Mucosa of descending colon (tissue), 3 donors: ENCODE measurements at regions not wholly inside any gene's neighbourhood (a gene's known extent, or its start where the extent isn't known, plus 50 kb on each side); places are given as distances from the start of the nearest gene placed in this dataset.

Source experiments
- ATAC-seq: fragments of 200-7000 bp; cut with Tn5 transposase; one replicate; pipeline ENCODE4 v1.9.1; 2020; ENCODE audit warnings: mild to moderate bottlenecking, moderate library complexity
- DNase-seq, 3 donors: peaks; one replicate each; pipeline ENCODE4 v3.0.0-alpha.2; 2020
- H3K36me3 ChIP-seq: fragments of 200-600 bp; one replicate; pipeline ENCODE4 v1.8.0; 2021; ENCODE audit warnings: low read depth, mild to moderate bottlenecking
- H3K4me1 ChIP-seq: fragments of 200-600 bp; one replicate; pipeline ENCODE4 v1.8.0; 2021; ENCODE audit warnings: low read depth, mild to moderate bottlenecking
- H3K4me3 ChIP-seq: fragments of 200-600 bp; one replicate; pipeline ENCODE4 v1.8.0; 2021; ENCODE audit warnings: mild to moderate bottlenecking
- H3K9me3 ChIP-seq: fragments of 200-600 bp; one replicate; pipeline ENCODE4 v1.8.0; 2021; ENCODE audit warnings: mild to moderate bottlenecking
- intact Hi-C, 2 donors: fragments of 100-400 bp; cut with DNase I in 1 of 2; cut with micrococcal nuclease in 1 of 2; formaldehyde crosslinking; loops; one replicate each; pipeline versions ENCODE4 v1.11.0 to v1.11.1; 2022; cut with DNase I, micrococcal nuclease
- TF ChIP-seq, protein P1 (sequence below): fragments of 200-600 bp; IDR thresholded peaks from one replicate; pipeline ENCODE4 v1.8.0; 2022; ENCODE audit warnings: antibody characterized with exemption, mild to moderate bottlenecking
- donor health status: DM: no; HTN: no; CAD: no; lungs with moderate emphysema.
- donor health status: DM: no; HTN: no; CAD: no.
- donor health status: DM: no; HTN: yes; CAD: no.

DNA sequence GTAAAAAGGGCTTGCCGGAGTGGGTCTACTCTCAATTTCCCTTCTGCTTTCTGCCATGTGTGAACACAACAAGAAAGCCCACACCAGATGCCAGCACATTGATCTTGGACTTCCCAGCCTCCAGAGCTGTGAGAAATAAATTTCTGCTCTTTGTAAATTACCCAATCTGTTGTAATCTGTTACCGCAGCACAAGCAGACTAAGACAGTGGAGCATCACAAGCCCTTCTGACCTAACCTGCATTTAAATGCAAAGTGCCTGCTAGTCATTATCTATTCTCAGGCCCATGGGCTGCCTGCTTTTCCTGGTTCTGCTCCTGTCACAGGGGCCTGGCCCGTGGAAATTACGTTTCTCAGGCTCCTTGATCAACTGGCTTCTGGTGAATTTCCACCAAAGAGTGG is 199.3 kb upstream of the AUTS2 start:
- H3K4me1 ChIP-seq: no peaks in the 10 kb centered on the region
- ATAC-seq: no peak
- peaks cover 18% of the 10 kb centered on the region for H3K9me3 ChIP-seq
- H3K4me3 ChIP-seq: no peak overlapping the region
- H3K36me3 ChIP-seq: no peaks in the 10 kb centered on the region
- TF ChIP-seq, protein P1, sequence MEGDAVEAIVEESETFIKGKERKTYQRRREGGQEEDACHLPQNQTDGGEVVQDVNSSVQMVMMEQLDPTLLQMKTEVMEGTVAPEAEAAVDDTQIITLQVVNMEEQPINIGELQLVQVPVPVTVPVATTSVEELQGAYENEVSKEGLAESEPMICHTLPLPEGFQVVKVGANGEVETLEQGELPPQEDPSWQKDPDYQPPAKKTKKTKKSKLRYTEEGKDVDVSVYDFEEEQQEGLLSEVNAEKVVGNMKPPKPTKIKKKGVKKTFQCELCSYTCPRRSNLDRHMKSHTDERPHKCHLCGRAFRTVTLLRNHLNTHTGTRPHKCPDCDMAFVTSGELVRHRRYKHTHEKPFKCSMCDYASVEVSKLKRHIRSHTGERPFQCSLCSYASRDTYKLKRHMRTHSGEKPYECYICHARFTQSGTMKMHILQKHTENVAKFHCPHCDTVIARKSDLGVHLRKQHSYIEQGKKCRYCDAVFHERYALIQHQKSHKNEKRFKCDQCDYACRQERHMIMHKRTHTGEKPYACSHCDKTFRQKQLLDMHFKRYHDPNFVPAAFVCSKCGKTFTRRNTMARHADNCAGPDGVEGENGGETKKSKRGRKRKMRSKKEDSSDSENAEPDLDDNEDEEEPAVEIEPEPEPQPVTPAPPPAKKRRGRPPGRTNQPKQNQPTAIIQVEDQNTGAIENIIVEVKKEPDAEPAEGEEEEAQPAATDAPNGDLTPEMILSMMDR: no peak
- intact Hi-C loops: no loop called here
- DNase-seq: no peak

DNA sequence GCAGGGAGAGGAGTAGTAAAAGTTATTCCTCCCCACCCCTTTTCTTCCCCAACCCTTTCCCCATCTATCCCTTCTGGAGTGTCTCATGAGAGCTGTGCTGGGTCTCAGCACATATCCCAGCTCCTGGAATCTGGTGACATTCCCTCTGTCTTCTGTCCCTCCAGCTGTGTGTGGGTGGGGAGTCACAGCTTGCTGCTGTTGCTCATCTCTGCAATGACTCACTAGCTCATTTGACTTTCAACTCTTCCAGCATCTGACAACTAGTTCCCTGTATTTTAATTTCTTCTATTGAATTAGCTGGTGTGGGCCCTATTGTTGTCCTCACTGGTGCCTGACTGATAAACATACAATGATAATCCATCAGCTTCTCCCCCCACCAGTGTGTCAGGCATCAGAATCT is 198.9 kb upstream of the AUTS2 start:
- intact Hi-C loops: no loop called here
- Histone ChIP-seq H3K36me3 (no peaks in the 10 kb centered on the region), H3K4me1 (no peaks in the 10 kb centered on the region), H3K9me3 (peaks cover 21% of the 10 kb centered on the region), H3K4me3 (no peak overlapping the region)
- no peak for DNase-seq
- TF ChIP-seq, protein P1: no peak
- ATAC-seq: no peak

DNA sequence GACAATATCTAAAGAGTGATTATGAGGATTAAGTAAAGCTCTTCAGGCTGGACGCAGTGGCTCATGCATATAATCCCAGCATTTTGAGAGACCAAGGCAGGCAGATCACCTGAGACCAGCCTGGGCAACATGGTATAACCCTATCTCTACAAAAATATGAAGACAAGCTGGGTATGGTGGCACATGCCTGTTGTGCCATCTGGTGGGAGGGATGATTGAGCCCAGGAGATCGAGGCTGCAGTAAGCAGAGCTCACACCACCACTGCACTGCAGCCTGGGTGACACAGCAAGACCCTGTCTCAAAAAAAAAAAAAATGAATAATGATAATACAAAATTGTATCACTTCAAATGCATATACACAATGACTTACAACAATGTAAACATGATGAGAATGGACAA is 195.6 kb upstream of the AUTS2 start:
- TF ChIP-seq, protein P1: no peak
- DNase-seq: no peak
- Histone ChIP-seq H3K36me3 (no peaks in the 10 kb centered on the region), H3K4me1 (no peaks in the 10 kb centered on the region), H3K4me3 (no peak overlapping the region), H3K9me3 (peaks cover 12% of the 10 kb centered on the region)
- no peak for ATAC-seq
- intact Hi-C loops: no loop called here

DNA sequence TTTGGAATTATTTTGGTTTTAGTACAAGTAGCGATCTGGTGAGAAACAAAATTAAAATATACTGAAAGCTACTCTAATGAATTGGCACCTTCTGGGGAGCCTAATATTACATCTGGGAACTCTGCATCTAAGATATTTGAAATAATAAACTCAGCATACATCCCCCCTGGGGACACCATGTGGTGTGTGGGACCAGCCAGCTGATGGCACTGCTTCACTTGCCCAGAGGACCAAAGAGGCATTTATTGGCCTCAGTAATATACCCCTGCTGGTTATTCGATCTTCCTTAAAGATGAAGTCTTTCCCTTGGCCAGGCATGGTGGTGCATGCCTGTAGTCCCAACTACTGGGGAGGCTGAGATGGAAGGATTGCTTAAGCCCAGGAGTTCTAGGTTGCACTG is 195.1 kb upstream of the AUTS2 start:
- peaks cover 12% of the 10 kb centered on the region for H3K9me3 ChIP-seq
- DNase-seq (no peak), ATAC-seq (no peak)
- TF ChIP-seq, protein P1: no peak
- intact Hi-C loops: no loop called here
- H3K4me3 ChIP-seq: no peak overlapping the region
- no peaks in the 10 kb centered on the region for H3K4me1 ChIP-seq
- H3K36me3 ChIP-seq: no peaks in the 10 kb centered on the region

DNA sequence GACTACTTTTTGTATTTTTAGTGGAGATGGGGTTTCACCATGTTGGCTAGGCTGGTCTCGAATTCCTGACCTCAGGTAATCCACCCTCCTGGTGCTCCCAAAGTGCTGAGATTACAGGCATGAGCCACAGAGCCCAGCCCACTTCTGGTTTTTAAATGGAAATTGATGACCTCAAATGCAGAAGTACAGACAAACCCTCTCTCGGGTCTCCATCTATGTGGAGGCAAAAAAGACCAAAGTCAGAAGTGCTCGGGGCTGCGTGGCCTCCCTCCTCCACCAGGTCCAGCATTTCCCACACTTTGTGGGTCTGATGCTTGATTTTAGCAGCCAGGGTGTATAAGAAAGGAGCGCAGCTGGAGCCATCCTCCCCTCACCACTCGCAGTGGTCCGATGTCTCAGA is 187.3 kb upstream of the AUTS2 start:
- intact Hi-C loops: no loop called here
- Histone ChIP-seq H3K4me3 (no peak overlapping the region), H3K36me3 (no peaks in the 10 kb centered on the region), H3K4me1 (no peaks in the 10 kb centered on the region), H3K9me3 (peaks cover 19% of the 10 kb centered on the region)
- TF ChIP-seq, protein P1: no peak
- DNase-seq (no peak), ATAC-seq (no peak)

DNA sequence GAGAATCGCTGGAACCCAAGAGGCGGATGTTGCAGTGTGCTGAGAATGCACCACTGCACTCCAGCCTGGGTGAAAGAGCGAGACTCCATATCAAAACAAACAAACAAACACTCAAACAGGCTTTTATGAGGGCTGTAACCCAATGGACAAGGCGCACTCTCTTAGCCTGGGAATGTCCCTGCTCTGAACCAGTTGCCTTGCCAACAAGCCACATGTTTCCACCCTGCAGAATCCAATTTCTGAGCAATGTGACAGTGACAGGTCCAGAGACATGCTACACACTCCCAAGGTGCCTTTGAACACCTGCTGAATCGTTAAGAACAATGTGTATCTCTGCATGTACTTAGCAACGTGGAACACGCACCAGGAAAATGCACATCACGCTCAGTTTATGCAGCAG is 186.8 kb upstream of the AUTS2 start:
- no peaks in the 10 kb centered on the region for H3K36me3 ChIP-seq
- H3K4me3 ChIP-seq: no peak overlapping the region
- no peaks in the 10 kb centered on the region for H3K4me1 ChIP-seq
- intact Hi-C loops: no loop called here
- TF ChIP-seq, protein P1: no peak
- no peak for DNase-seq
- peaks cover 19% of the 10 kb centered on the region for H3K9me3 ChIP-seq
- ATAC-seq: no peak
